GM21423 (cell line): ENCODE measurements at regions not wholly inside any gene's neighbourhood (a gene's known extent, or its start where the extent isn't known, plus 50 kb on each side); places are given as distances from the start of the nearest gene placed in this dataset.

Experiments
- ATAC-seq: cut with Tn5 transposase; IDR thresholded peaks from one replicate; pipeline ENCODE4 v1.9.1; 2021; ENCODE audit warnings: mild to moderate bottlenecking, moderate library complexity; ENCODE audit not compliant: unreplicated experiment

DNA sequence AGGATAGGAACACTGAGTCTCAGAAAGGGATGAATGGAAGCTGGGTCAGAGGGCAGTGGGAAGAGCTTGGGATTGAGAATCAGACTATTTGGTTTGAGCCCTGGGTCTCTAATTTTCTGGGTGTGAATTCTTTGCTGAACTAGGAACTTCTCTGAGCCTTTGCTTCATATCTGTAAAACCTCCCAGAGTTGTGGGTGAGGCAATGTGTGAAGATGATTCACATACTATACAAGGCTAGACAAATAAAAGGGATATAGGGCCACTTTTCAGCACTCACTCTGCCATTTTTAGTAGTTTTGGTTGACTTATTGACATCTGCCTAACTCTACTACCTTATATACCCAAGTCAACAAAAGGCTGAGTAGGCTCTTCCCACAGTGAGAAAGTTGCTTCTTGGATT, 77.7 kb upstream of the JUN start:
- ATAC-seq: no peak

DNA sequence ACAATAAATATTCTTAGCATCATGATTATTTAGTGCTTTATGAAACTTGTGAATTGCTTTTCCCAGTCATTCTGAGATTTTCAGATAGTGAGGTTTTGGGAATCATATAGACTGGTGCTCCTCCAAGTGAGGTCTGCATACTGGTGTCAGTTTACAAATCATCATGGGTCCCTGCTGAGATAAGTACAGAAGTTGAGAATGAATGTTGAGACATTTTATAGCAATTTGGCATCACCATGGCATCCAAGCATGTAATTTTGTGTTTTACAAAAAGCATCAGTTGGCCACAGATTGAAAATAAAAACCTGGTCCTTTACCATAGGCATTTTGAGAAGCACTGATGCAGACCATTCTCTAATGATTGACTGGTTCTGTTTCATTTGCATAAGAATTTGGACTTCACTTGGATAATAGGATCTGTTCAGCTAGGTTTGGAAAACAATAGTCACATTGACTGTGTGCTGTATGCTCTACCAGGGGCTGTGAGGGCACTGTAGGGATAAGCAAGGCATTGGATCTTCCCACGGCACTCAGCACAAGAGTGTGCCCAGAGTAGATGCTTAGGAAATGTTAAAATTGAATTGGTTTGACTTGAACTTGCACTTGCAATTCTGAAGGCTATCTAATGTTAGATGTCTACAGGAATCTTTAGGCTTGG, 79.0 kb upstream of the JUN start:
- ATAC-seq: no peak

DNA sequence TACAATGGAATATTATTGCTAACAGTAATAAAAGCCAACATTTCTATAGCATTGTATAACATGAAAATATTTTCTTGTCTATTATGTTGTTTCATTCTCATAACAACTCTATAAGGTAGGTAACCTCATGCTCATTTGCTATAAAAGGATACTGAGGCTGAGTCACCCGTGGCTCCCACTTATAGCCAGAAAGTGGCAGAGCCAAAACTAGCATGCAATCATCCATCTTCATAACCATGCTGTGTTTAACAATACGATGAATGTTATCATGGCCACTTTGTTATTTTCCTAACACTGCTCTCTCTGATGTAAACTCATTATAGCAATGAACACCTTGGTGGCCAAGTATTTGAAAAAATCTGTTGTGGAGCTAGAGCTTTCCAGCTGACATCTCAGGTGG, 80.8 kb upstream of the JUN start:
- no peak for ATAC-seq

DNA sequence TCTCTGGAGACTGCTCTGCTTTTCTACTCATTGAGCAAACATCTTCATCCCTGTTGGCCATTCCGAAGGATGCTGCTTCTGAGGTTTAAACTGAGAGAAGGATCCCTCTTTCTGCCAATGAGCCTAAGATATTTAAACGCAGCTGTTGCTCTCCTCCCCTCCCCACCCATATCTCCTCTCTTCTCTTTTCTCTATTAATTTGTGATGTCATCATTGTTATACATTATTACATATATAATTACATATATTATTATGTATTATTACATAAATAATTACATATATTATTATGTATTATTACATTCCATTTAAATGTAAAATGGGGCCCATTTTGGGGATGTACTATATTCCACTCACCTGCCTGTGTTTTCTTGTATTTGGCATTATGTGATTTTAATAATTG, 82.7 kb upstream of the JUN start:
- no peak for ATAC-seq

DNA sequence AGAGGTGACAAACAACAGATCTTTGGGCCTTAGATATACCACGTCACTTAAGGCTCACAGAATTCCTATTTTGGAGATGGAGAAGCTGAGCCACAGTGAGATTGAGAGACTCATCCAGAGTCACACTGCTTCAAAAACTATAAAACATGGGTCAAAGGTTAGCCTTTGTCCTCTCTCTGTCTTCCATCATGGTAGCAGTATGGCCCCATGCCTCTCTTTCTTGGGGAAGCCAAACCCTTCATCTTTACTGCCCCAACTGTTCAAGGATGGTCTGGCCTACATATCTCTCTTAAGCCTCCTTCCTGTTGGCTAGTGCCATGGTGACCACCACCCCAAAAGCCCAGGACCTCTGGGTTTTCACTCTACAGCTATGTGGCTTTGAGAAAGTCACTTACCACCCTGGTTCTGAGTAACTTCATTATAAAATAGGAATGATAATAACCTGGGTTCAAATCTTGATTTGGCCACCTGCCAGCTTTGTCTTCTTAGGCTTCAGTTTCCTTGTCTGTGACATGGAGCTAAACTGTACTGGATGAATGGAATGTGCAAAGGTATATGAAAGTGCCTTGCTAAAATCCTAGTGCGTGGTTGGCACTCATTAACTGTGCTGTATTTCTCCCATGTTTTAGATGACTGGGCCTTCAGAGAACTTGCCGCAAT, 85.9 kb upstream of the JUN start:
- no peak for ATAC-seq

DNA sequence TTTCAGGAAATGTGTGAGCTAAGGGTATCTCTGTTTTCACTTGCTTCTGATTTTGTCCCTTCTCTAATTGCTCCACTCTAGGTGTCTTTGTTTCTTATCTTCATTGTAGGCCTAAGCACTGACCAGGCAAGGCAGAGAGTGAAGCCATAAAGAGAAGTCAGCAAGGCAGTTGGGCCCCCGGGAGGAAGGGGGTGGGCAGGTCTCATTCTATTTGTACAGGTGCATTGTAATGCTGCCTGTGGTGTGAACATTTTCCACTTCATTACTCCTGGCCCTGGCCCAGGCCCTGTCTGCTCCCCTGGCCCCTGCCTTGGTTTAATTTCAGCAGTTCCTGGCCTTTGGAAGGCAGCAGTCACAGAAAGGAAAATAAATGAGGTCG, 86.4 kb upstream of the JUN start:
- no peak for ATAC-seq

DNA sequence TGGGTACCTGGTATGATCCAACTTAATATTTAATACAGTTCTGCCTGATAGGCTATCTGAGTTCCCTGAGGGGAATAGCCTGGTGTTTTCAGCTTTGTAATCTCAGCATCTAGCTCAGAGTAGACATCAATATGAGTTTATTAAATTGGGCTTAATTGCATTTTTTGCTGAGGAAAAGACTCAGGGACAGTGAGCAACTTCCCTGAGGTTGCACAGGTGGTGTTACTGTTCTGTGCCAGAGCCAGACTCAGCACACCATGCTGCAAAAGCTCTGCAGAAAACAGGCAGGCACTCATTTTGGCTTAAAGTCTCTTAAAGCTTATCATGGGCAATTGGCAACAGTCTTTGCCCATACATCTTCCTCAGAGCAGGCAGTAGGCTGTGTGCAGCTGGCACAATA, 90.5 kb upstream of the JUN start:
- ATAC-seq: no peak

DNA sequence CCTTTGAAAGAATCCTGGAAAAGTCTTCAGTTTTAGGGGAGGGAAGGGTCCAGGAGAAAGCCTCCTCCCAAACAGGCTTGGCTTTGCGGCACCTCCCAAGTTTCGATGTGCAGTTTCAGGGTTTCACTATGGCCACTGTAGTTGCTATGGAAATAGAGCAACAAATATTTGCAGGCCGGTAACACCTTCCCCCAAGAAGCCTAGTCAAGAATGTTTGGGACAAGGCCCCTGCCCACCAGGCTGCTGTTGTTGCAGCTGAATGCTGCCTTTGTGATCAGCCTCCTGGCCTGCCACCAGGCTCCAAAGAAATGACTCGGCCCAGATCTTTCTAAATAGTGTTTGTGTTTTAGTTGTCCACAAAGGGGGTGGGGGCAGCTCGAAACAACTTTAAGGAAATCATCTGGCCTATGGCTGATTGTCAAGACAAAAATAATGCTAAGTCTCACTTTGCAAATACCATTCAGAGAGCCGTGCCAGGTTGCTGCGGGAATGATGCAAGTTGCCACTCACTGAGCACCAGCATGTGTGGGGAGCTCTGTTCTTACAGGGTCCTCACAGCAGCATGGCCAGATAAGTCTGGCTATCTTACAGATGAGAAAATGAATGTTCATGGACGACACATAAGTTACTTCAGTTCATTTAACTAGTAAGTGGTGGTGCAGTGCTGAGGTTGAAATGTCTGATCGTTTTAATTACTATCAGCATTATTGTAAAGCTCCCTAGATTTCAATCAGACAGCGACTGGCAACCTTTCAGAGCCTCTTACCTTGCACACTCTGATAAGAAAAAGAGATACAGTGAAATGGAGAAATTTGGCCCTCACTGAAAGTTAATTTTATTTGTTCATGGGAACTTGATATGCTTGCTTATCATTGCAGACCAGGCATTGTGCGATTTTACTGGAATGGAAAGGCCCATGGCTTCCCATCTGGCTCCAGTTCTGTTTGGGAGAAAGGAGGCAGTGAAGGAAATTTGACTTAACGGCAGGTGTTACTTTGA, 91.2 kb upstream of the JUN start:
- ATAC-seq: no peak

DNA sequence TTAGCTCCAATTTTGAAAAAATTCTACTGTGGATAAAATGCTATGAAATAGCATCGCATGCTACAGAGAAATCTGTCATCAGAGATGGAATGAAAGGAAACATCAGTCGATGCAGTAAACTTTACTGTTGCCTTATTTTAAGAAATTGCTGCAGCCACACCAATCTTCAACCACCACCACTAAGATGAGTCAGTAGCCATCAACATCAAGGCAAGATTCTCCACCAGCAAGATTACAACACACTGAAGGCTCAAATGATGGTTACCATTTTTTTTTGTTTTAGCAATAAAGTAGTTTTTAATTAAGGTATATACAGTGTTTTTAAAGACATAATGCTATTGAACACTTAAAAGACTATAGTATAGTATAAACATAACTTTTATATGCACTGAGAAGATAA, 95.6 kb upstream of the JUN start:
- no peak for ATAC-seq

DNA sequence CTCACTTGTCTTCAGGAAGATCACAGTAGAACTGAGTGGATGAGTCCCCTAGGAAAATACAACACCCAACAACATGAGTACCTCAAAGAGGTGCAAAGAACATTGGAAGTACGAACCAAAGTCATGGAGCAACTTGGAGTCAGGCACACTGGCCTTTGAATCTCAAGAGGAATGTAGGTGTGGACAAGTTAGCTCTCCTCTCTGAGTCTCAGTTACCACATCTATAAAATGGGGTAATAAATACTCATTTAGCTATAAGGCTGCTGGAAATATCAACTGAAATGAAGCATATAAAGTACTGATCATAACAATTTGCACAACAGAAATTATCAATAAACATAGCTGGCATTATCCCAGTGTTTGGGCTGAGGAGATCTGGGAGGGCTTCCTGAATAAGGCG, 96.7 kb upstream of the JUN start:
- ATAC-seq: no peak

DNA sequence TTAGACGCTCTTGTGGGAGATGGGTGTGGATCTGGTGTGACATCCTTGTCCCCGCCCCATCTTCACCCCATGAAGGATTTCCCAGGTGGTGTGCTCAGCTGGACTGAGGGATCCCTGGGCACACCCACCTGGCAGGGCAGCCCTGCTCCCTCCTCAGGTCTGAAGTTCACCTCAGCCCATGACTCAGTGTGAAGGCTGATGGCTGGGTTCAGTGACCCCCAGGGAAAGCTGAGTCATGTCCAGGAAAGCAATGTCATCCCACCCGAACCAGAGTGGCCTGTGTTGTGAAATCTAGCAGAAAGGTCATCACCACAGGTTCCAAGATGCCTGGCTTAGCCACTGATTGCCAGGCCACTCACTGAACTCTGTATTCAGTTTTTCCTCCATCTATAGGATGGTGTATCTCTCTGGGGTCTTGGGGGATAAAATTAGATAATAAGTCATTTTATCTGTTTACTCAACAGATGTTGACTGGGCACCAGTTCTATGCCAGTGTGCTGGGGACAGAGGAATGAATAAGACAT, 97.7 kb upstream of the JUN start:
- no peak for ATAC-seq

DNA sequence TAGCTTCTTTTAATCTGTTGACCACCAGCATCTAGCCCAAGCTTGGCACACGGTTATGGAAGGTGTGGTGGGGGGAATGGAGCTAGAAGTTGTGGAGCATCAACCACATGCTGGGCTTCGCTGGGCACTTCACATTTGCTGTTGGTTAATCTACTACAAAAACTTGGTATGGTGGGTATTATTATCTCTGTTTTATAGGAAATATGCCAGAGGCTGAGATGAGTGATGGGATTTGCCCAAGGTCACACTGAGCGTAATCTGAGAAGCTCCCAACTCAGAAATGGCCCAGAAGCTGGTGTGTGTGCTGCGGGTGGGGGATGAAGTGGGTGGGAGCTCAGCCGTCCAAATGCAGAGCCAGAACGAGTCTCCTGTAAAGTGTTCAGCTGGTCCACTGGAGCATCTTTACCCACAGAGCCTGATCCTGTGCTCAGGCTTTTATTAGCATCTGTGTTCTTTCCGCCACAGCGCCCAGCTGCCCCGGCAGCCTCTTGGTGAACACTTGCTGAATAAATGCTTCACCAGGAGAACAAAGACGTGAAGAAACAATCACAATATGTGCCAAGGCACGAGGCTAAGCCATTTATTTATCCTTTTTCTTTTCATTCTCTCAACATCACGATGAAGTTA, 98.6 kb upstream of the JUN start:
- ATAC-seq: no peak

DNA sequence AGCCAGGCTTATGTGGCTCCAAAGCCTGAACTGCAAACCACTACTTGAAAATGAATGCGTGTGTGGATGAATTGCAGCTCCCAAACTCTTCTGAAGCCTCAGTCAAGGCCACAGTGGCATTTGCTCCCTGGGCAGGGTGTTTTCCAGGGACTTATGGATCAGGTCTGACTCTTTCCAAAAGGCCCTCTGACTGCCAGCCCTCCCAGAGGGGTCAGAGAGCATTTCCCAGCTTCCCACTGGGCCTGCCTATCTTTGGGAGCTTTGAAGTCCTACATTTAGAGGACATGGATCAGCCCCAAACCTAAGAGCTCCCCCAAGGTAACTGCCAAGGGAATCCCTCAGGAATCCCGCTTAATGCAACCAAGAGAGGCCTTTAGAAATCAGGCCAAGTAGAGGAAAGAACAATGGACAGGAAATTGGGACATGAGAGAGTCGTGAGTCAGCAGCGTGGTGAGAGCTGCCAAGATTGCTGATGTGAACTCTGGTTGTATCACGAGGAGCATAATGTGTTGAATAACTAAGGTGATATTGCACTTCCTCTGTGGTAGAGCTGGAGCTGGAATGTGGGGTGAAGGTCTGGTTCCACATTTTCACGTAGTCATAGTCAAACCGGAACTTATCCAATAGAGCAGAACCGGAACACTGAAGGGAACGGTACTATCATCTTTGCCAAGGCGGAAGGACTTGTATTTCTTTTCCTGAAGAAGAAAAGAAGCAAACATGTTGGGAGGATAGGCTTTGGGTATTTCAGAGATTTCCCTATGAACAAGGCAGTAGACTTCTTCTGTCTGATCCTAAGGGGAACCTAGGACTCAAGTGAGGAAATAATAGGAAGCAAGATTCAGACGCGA, 99.4 kb upstream of the JUN start:
- no peak for ATAC-seq

DNA sequence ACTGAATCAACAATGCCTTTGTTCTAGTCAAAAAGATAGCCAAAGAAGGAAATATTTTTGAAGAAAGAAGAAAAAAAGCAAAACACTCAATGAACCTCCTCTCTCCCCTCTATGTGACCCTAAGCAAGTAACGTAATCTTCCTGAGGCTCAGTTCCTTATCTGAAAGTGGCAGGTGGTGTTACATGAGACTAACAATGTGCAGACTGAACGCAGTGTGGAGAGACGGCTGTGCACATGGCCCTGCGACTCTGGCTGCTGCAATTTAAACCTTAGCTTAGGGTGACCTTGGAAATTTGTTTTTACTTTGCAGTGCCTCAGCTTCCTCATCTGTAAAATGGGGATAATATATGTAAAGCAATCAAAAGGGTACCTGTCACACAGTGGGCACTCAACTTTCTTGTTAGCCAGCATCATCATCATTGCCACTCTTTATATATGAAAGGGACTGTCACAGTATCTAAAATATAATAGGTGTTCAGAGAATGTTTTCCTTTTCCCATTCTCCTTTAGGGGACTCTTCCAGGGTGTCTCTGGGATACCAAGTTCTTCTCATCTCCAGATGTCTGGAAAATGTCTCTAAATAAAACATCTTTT, 100.1 kb upstream of the JUN start:
- peak; percentile 81 for ATAC-seq

DNA sequence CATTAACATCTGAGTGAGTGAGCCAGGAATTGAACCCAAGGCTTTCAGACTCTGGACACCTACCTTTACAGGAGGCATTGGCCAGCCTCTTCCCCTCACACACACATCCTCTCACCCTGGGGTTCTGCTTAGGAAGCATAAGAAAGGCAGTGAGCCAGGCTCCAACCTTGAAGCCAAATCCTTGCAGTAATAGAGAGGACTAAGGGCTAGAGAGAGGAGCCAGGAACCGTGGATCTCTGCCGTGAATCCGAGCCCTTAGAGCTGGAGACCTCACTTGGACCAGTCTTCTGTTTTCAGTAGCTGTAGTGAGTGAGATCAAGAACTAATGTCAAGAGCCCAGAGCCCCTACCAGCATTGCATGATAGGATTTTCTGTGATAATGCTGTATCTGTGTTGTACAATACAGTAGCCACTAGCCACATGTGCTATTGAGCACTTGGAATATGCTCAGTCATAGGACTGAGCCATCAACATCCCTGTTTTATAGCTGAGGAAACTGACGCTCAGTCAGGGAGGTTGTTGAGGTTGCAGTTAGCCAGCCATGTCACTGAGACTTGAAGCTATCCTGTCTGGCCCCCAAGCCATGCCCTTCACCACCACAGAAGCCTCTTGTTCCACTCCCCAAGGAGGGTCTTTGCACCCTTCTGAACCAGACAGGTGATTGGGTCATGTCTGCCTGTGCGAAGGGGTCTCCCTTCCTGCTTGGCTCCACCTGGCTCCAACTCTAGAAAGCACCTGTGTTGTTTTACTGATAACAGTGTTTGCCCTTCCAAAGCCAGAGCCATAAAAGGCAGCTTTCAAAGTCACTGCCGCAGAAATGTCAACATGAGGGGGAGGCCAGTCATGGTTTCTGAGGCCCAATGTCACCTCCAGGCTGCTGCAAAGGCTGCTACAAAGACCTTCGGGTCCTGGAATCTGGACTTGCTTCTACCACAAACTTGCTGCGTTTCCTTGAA, 101.1 kb upstream of the JUN start:
- ATAC-seq: no peak

DNA sequence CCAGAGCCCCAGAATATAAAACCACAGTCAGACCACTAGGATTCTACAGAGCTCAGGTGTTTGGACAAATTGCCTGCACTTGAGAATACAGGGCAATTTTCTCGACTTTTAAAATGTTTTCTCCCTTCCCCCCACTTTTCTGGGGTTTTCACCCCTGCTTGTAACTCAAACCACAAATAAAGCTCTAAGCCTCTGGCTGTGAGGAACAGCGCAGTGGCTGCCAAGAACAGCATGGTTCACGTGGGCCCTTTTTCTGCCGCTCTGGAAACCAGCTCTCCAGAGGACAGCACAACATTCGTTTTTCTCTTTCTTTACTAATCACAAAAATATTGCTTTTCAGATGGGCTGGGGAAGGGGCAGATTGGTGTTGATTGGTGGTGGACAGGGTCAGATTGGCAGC, 102.2 kb upstream of the JUN start:
- ATAC-seq: no peak

DNA sequence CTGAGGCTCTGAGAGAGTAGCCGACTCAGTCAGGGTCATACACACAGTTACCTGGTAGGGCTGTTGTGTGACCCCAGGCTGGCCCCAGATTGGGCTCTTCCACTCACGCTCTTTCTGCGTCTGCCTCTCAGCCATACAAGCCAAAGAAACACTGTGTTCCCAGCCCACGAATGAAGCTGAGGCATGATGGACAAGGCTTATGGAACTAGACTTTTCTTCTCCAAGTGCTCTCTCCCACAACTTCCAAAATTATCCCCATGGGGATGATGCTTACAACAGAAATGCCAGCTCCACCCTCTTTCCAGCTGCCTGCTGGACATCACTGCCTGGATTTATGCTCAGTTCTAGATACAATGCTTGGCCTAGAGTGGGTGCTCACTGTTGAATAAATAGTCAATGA, 102.8 kb upstream of the JUN start:
- ATAC-seq: no peak

DNA sequence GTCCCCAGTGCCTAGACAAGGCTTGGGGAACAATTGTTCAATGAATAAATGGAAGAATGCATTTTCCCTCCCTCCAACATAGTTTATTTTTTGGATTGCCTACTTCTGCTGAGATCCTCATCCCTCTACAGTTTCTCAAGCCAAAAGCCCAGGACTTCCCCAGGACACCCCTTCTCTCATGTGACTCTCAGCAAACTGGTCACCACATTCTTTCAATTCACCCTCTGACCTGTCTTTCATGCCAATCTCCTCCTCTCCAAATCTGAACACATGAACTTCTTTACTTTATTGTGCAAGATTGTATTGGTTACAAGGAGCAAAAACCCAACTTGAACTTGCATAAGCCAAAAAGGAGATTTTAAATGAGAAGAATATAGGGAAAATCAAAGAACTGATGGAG, 103.2 kb upstream of the JUN start:
- ATAC-seq: no peak

DNA sequence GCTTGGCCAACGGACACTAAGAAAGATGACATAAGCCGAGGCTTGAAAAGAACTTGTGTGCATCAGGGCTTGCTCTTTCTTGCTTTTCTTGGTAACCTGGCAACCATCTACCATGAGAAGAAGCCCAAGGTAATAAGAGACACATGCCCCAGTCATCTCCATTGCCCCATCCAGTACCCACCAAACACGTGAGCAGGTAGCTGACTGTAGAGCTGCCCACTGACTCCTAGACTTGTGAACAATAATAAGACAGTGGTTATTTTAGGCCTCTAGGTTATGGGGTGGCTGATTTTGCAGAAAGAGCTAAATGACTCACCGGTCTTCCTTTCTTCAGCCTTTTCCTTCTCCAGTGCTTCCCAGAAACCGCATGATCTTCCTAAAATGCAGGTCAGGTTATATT, 105.0 kb upstream of the JUN start:
- ATAC-seq: no peak
